ENCODE measurements at regions not wholly inside any gene's neighbourhood (a gene's known extent, or its start where the extent isn't known, plus 50 kb on each side); places are given as distances from the start of the nearest gene placed in this dataset.

DNA sequence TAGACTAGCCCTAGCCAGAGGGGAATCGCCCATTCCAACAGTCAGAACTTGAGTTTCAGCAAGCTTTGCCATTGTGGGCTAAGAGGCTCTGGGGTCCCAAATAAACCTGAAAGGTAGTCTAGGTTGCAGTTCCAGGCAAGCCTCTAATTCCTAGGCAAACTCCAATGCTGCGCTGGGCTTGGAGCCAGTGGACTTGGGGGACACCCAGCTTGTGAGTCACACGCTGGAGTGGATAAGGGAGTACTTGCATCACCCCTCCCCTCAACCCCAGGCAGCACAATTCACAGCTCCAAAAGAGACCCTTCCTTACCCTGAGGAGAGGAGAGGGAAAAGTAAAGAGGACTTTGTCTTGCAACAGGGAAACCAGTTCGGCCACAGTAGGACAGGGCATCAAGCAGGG lies 105.2 kb upstream of the DPPA4 start:
- no peaks in the 10 kb centered on the region for H3K27me3 ChIP-seq (ENCODE audit: insufficient read depth, low read length)
- H3K23me2 ChIP-seq (ENCODE audit: insufficient read length, low read depth, low read length, poor library complexity, severe bottlenecking): no peaks in the 10 kb centered on the region
- H3K27ac Mint-ChIP-seq: no peak overlapping the region
- H3K56ac ChIP-seq (ENCODE audit: insufficient read length, low read depth, low read length): peak overlapping the region; percentile 43
- H3K14ac ChIP-seq (ENCODE audit: insufficient read depth, low read length): no peak overlapping the region
- no peaks in the 10 kb centered on the region for H4K20me1 ChIP-seq (ENCODE audit: control insufficient read depth, insufficient read depth, insufficient read length)
- H3K9ac ChIP-seq (ENCODE audit: extremely low read depth, insufficient read length, low read length): no peak overlapping the region
- DNase-seq: no peak
- no peak overlapping the region for H2AK5ac ChIP-seq (ENCODE audit: insufficient read length, low read length)
- no peaks in the 10 kb centered on the region for H3K79me2 ChIP-seq (ENCODE audit: insufficient read depth, low read length)
- H3K79me1 ChIP-seq (ENCODE audit: insufficient read depth, low read depth, low read length, poor library complexity, severe bottlenecking): no peaks in the 10 kb centered on the region
- no peak overlapping the region for H2BK12ac ChIP-seq (ENCODE audit: insufficient read length, low read depth, low read length)
- peaks cover 0 to 9% (median 0%) of the 10 kb centered on the region in 3 experiments; a peak in 1 of 7 replicates for H3K36me3 Mint-ChIP-seq (ENCODE audit: insufficient read depth in 1 of 3, low read depth in 3 of 3)
- no peaks in the 10 kb centered on the region; a peak in 1 of 4 replicates for H3K4me1 Mint-ChIP-seq
- H3T11ph ChIP-seq (ENCODE audit: low read length): no peak overlapping the region
- no peak overlapping the region for H2BK120ac ChIP-seq (ENCODE audit: low read depth, low read length, poor library complexity, severe bottlenecking)
- TF ChIP-seq, protein P1, sequence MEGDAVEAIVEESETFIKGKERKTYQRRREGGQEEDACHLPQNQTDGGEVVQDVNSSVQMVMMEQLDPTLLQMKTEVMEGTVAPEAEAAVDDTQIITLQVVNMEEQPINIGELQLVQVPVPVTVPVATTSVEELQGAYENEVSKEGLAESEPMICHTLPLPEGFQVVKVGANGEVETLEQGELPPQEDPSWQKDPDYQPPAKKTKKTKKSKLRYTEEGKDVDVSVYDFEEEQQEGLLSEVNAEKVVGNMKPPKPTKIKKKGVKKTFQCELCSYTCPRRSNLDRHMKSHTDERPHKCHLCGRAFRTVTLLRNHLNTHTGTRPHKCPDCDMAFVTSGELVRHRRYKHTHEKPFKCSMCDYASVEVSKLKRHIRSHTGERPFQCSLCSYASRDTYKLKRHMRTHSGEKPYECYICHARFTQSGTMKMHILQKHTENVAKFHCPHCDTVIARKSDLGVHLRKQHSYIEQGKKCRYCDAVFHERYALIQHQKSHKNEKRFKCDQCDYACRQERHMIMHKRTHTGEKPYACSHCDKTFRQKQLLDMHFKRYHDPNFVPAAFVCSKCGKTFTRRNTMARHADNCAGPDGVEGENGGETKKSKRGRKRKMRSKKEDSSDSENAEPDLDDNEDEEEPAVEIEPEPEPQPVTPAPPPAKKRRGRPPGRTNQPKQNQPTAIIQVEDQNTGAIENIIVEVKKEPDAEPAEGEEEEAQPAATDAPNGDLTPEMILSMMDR (conservative IDR thresholded peaks at IDR 0.05): no peak
- H3K9me3 Mint-ChIP-seq: peaks cover 10 to 12% of the 10 kb centered on the region in 2 experiments
- H4K5ac ChIP-seq (ENCODE audit: insufficient read length, low read depth, low read length): no peak overlapping the region
- H4K91ac ChIP-seq (ENCODE audit: insufficient read length, low read depth, low read length): no peak overlapping the region
- no CpG with 5 or more reads among the region's 4 CpGs for WGBS (ENCODE audit: extremely low coverage, insufficient read length, low lambda C conversion rate)
- no peak overlapping the region for H3K4me2 ChIP-seq (ENCODE audit: insufficient read depth, insufficient read length, low read length)
- H4K8ac ChIP-seq (replicated peaks; ENCODE audit: insufficient read length, low read depth, low read length): peak overlapping the region; percentile 86
- H3K23ac ChIP-seq (ENCODE audit: insufficient read length, low read depth, low read length): no peak overlapping the region
- no peak overlapping the region for H3K18ac ChIP-seq (ENCODE audit: insufficient read length, low read depth, low read length)
- no peak overlapping the region for H3K4ac ChIP-seq (ENCODE audit: low read depth, low read length)
- no peak overlapping the region for H2AFZ ChIP-seq (ENCODE audit: low read length)
- no peak overlapping the region for H2BK15ac ChIP-seq (ENCODE audit: low read depth, low read length)
- no peaks in the 10 kb centered on the region for H3K4me1 ChIP-seq (ENCODE audit: insufficient read depth, low read length)
- H3K27me3 Mint-ChIP-seq (ENCODE audit: low read depth): no peaks in the 10 kb centered on the region
- no peak overlapping the region for H2BK5ac ChIP-seq (ENCODE audit: insufficient read length, low read length)
- H2BK20ac ChIP-seq (ENCODE audit: low read depth, low read length, poor library complexity, severe bottlenecking): no peak overlapping the region
- no peak overlapping the region for H3K4me3 Mint-ChIP-seq
- H3K9me3 ChIP-seq (ENCODE audit: control insufficient read depth, low read depth, low read length): no peaks in the 10 kb centered on the region
- no peak overlapping the region for H3K27ac ChIP-seq (ENCODE audit: insufficient read length, low read depth, low read length)

All from H9 (cell line).